GM12891 (cell line): ENCODE measurements at regions not wholly inside any gene's neighbourhood (a gene's known extent, or its start where the extent isn't known, plus 50 kb on each side); places are given as distances from the start of the nearest gene placed in this dataset.

Experiments used
- POLR2A ChIP-seq: IDR thresholded peaks from 2 replicates; pipeline ENCODE4 v1.6.1; 2011; ENCODE audit warnings: low read depth, low read length, control low read depth
- TAF1 ChIP-seq: IDR thresholded peaks from 2 replicates; pipeline ENCODE4 v1.6.1; 2011; ENCODE audit warnings: low read depth, low read length, control low read depth

- TF ChIP-seq POLR2A (no peak), TAF1 (no peak)
Observed at GRCh38 chr10:24150853-24151252, 58.1 kb upstream of the KIAA1217 start.
